HG02970 (cell line): ENCODE measurements at regions not wholly inside any gene's neighbourhood (a gene's known extent, or its start where the extent isn't known, plus 50 kb on each side); places are given as distances from the start of the nearest gene placed in this dataset.

Source experiments
- ATAC-seq: cut with Tn5 transposase; IDR thresholded peaks from one replicate; pipeline ENCODE4 v1.9.1; 2021; ENCODE audit warnings: mild to moderate bottlenecking, moderate library complexity, moderate number of reproducible peaks; ENCODE audit not compliant: unreplicated experiment, low FRiP score

DNA sequence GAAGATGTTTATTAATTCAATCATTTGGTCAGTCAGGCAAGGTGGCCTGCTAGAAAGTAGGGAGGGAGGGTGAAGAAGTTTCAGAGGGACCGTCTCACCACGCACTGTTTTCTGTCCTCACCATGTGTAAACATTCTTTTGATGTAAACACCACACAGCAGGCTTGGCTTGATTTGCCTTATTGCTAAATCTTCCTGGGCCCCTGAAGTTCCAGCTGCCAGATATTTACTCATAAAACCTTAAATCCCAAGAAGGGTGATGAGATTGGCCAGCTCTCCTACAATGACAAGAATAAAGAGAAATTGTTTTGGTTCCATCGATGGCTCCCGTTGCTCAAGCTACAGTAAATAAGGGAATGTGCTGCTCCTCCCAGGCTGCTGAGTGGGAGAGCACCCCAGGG lies 198.2 kb upstream of the TMTC4 start:
- no peak for ATAC-seq

- no peak for ATAC-seq
Observed at GRCh38 chr13:100870898-100871297, 196.3 kb upstream of the TMTC4 start.

- ATAC-seq = no peak
Observed at GRCh38 chr13:100860866-100861265, 186.3 kb upstream of the TMTC4 start.

GRCh38 chr13:100859861-100860260 lies 185.3 kb upstream of the TMTC4 start:
- ATAC-seq = no peak

- no peak for ATAC-seq
Observed at GRCh38 chr13:100855151-100855550, 180.6 kb upstream of the TMTC4 start.

DNA sequence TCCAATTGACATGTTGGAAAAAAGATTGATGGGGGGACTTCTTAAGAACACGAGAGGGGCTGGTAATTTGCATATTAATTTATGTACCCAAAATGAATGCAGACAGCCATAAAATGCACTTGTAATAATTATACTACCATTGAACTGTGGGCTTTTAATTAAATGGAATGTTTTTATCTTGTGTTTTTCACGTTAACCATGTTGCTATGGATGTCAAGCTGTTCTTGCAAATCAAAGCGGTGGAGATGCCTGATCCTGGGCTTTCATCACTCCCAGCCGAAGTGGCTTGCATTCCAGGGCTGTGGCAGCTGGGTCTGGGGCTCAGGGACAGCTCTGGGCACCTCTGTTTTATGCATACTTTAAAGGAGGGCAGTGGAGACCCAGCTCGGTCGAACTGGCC lies 179.4 kb upstream of the TMTC4 start:
- ATAC-seq = no peak

DNA sequence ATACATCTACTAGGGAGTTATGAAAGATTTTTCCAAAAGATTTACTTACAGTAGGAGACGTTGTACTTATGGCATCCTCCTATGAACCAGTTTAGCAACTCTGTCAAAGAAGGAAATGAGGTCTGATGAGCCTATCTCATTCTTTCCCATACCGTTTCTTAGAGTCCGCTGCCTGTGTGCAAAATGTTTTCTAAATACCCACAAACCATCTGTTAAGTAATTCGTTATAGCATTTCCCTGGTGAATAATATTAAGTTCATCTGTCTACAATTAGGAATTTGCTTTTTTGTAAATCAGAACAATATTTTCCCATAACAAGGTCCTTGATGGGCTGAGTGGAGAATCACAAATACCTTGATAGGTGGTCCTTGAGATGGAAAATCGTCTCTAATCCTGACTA lies 178.8 kb upstream of the TMTC4 start:
- no peak for ATAC-seq

DNA sequence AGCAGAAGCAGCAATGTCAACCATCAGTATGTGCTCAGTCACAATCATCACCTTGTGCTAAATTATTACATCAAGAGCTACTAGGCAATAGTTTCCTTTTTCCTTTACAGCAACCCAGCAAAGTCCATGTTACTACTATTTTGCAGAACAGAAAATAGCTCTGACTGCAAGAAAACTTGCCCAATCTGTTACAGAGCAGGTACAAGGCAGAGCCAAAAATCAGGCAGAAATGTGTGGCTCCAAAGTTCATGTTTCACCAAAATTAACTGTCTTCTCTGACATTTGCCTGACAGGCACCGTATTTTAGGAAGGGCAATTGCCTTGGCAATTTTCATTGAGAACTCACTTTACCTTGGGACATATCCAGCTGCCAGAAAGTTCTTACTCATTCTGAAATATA lies 177.6 kb upstream of the TMTC4 start:
- ATAC-seq = no peak

DNA sequence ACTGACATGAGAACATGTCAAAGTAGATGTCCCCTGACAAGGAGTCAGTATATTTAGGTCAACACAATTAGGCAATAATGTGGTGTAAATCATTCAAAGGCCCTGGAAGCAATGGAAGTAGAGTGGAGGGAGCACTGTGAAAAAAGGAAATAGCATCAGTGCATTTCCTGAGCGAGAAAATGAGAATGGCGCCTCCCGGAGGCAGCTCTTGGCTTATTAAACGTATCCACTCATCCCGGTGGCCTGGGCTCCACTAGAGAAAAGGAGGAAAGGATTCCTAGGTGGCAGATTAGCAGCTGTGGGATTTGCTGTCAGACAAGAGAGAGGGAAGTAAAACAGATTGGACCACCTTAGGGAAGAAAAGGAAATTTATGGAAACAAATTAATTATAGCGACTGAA lies 173.7 kb upstream of the TMTC4 start:
- no peak for ATAC-seq

- no peak for ATAC-seq
Observed at GRCh38 chr13:100845128-100845757, 170.6 kb upstream of the TMTC4 start.

DNA sequence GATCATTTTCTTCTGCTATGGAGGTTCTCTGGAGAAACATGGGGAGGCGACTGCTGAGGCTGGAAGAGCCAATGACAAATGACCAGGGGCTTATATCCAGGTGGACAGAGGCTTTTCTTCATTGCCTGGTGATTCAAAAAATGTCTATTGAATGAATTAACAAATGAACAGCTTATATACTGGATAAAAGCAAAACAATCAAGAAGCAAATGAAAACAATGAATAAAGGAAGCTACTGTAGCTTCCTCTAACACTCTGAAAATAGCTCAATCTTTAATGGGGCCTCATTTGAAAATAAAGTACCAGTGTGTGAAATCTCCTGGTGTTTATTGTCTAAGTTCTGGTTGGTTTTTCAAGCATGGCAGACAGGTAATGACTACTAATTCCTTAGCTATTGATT lies 167.5 kb upstream of the TMTC4 start:
- no peak for ATAC-seq

GRCh38 chr13:100838387-100838786 lies 163.8 kb upstream of the TMTC4 start:
- no peak for ATAC-seq

DNA sequence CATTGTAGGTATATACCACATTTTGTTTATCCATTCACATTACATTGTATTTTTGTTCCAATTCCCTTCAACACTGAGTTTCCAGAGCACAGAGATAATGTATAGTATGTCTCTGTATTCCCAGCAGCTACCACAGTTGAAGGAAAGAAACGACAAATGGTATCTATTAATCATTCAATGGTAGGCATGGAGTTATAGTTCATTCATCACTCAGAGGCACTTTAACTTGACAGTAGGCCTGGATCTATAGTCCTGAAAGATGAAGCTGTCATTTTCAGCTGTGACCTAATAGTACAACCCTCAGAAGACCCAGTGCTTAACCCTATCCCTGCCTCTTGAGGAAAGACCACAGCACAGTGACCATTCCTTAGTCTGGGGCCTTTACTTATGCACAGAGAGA lies 163.0 kb upstream of the TMTC4 start:
- ATAC-seq = no peak

DNA sequence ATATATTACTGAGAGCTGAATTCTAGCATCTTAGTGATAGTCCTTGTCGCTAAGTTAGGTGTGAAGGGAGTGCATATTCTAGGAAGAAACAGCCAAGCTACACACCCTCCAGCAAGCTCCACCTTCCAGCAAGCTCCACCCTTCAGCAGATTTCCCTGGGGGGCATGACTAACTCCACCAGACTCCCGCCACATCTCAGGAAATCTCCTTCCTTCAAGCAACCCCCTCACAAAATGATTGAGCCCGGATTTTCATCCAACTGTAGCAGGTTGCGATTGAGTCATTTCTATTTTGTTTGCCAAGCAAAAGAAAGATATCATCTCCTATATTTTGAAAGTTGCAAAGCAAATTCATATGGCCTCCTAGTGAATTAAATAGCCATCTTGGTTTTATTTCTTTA lies 162.1 kb upstream of the TMTC4 start:
- ATAC-seq = no peak

- ATAC-seq = no peak
Observed at GRCh38 chr13:100835695-100836094, 161.1 kb upstream of the TMTC4 start.

- no peak for ATAC-seq
Observed at GRCh38 chr13:100833427-100833826, 158.8 kb upstream of the TMTC4 start.

GRCh38 chr13:100828226-100828625 lies 153.6 kb upstream of the TMTC4 start:
- ATAC-seq = no peak

DNA sequence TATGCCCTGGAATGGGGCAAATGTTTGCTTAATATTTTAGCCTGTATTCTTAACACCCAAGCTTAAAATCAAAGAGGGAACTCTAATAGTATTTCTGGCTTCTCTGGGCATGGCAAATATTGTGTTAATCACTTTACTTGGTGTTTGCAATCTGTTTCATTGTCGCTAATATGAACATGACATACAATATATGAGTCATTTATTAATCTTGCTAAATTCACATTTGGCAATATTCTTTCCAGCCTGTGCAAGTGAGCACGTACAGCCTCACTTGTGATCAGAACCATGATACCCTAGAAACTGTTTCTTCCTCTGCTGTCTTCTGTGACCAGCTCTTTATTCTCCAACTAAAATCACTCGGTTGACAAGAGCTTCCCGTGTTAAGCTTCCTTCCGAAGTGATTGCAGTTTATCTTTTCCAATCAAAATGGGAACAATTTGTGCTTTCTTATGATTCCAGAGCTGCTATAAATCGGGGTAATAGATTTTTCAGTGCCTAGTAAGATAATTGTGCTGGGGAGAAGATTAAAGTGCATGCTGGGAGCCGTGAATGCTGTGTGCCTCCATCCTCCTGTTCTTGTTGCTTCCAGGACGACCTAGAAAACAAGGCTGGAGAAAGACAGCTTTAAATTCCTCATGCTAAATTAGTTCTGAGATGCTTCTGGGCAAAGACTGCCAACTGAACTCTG lies 153.0 kb upstream of the TMTC4 start:
- no peak for ATAC-seq

- ATAC-seq = no peak
Observed at GRCh38 chr13:100826441-100826840, 151.8 kb upstream of the TMTC4 start.

- ATAC-seq = no peak
Observed at GRCh38 chr13:100825557-100825956, 151.0 kb upstream of the TMTC4 start.

DNA sequence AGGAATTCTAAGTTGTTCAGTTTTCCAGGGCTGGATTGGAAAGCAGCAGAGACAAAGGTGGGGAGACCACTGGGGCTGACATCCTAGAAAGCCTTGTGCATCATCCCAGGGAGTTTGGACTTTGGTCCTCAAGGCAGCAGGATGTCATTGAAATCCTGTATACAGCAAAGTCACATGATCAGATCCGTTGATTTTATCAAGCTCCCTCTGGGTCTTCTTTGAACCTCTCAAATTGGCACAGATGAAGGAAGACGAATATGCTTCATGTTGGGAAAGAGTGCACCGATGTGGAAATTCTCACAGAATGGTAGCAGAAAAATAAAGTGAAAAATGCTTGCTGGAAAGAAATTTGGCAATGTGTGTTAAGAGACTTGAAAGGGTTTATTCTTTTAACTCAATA lies 149.8 kb upstream of the TMTC4 start:
- ATAC-seq = no peak

DNA sequence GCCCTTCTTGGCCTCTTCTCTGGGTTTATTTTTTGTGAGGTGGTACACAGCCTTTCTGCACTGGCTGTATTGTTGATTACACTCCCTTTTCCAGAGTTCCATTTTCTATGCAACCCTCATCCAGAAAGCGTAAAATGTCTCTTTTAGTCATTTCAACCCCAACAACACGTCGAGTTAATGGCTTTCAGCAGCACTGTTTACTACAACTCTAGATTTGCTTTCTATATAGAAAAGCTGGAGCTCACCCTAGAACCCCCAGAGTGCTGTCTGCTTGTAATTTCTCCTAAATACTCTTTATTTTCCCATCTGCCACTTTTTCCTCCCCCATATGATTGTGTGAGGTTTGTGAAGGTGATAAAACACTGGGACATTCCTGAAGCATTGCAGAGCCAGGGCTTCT lies 148.9 kb upstream of the TMTC4 start:
- no peak for ATAC-seq
